ENCODE measurements at regions not wholly inside any gene's neighbourhood (a gene's known extent, or its start where the extent isn't known, plus 50 kb on each side); places are given as distances from the start of the nearest gene placed in this dataset.

DNA sequence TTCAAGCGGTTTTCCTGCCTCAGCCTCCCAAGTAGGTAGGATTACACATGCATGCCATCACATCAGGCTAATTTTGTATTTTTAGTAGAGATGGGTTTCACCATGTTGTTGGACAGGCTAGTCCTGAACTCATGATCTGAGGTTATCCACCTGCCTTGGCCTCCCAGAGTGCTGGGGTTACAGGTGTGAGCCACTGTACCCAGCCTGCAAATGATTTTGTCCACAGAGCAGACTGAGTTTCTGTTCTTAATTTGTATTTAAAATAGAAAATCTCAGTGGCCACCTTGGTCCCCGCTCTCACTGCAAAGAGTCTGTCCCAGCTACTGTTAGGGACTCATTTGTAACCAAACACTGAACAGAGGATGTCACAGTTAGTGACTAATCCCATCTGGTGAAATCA is 415.7 kb upstream of the RBFOX1 start:
- no peak for DNase-seq

DNA sequence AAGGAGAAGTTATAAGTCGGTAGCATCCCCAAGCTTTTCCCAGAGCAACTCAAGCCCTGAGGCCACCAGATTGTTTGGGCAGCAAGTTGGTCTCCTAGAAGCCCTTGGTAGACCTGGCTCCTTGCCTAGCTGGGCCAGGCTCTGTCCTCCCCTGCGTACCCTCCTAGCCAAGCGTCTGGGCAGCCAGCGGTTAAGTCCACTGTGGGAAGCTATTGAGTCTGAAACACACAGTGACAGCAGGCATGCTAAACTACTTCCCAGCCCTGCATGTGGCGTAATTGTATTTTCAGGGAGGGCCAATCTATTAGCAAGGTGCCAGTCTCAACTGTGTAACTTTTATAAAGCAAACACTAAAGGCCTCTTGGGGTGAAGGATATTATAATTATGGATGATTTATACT is 419.1 kb upstream of the RBFOX1 start:
- no peak for DNase-seq

DNA sequence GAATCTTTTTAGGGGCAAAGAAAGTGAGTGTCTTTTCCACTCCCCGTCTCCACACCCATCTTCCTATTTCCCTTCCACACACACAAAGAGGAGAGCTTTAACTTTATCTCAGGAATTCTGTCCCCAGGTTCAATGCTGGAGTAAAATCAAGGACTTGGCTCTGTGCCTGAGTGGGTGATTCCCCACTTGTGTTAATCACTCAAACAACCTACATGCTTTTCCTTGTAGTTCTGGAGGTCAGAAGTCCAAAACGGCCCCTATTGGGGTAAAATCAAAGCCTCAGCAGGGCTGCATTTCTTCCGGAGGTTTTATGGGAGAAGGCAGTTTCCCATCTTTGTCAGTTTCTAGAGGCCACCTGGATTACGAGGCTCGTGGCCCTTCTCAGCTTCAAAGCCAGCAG is 422.3 kb upstream of the RBFOX1 start:
- DNase-seq, result no peak

DNA sequence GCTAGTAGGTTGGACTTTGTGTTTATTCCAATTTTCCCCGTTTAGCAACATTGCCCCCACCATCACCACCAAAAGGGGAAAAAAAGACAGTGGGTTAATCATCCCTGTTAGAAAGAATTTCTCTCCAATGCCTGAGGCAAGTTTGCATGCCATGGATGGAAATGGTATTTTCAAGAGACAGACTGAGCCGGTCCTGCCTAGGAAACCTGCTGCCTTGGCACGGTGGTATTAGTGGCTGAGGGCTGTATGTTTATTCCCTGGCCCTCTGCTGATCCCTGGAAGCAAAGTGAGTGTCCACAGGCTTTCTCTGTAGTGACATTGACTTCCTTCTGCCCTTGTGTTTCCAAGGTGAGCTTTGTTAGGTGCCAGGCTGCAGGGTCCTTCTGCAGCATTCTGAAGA is 427.0 kb upstream of the RBFOX1 start:
- DNase-seq, result no peak

DNA sequence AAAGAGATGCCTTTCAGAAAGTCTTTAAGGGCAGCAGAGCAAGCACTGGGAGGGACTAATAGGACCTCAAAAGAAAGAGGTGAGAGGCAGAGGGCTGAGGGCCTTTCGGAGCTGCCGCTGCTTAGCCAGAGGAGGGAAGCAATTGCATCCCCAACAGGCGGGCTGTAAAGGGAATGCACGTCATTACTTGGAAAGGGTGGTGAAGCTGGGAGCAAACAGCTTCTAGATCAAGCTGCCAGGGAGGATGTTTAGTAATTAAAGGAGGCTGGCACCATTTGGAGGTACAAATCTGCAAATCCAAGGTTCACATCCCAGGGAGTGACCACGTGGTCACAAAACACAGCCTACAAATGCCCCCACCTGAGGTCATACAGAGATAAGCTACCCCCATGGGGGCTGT is 429.0 kb upstream of the RBFOX1 start:
- DNase-seq, result no peak

DNA sequence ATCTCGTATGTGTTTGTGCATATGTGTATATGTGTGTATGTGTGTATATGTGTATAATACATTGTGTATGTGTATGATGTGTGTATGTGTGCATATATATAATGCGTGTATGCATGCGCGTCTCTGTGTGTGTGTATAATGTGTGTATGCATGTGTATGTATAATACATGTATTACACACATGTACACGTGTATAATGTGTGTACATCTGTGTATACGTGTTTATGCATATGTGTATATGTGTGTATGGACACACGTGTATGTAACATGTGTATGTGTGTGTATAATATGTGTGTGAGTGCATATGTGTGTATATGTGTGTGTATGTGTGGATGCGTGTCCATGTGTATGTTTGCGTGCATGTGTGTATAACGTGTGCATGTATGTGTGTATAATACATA is 433.7 kb upstream of the RBFOX1 start:
- no peak for DNase-seq

DNA sequence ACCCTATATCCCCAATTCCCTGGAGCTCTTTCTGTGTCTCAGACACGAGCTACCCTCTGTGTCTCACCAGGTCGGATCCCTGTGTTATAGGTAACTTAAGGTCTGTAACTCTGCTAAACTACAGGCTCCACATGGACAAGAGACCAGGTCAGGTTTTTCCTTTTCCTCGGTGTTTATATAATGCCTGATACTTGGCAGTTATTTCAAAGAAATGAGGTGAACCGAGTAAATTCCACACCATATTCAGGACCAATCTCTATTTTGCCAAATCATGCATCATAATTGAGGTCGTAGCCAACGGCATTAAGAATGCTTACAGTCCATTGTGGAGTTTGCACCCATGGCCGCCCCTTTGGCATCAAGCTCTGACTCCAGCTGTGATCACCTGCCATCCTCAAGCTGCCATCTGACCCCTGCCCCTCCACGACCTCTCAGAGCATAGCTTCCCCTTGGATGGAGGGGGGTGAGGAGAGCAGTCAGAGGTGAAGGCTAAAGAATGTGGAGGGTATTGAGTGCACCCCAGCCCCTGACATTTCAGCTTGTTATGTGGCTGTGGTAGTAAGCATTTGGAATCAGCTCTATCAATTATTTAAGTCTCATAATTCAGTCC is 434.7 kb upstream of the RBFOX1 start:
- DNase-seq, result no peak

DNA sequence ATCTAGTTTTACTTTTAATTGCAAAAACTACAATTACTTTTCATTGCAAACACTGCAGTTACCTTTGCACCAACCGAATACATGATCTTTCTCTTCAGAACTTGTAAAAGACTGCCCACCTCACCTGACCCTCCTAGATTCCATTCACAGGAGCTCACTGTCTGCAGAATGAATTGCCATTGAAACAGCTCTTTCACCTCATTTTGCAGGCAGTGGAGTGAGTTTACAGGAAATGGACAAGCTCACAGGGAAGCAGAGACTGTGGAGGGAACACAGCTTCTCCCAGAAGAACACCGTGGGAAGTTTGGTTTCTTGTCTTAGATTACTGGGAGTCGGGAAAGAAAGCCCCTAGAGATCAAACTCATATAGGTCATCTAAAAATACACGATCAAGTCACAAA is 439.7 kb upstream of the RBFOX1 start:
- DNase-seq, result no peak

DNA sequence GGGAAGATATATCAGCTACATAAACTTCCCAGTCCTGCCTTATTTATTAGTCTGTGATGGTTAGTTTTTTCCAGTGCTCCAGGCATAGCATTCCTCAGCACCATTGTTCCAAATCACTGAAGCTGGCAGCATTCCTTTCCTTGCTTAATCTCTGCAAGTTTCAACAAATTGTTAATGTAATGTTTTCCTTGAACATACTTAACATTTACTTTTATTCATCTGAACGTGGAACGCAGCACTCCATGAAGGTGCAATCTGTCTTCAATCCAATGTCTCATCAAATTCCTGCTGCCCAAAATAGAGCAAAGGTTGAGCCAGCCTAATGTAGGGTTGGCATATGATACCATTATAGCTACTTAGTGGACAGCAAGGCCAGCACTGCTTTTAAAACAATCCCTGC is 441.1 kb upstream of the RBFOX1 start:
- no peak for DNase-seq

DNA sequence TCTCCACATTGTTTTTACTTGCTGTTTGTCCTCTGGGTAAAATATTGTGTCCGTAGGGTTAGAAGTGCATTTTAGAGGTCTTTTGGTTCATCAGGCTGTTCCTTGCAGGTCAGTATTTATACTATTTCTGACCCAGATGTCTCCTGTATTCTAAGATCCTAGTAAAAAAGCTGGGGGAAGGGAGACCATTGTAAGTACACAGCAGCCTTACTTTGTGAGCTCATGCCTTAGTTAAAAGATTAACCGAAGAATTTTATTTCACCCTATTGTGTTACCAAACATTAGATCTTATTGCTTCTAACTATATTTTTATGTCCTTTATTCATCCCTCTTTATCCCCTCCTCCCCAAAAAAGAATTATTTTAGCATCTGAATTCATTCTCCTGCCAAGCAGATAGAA is 444.1 kb upstream of the RBFOX1 start:
- no peak for DNase-seq

DNA sequence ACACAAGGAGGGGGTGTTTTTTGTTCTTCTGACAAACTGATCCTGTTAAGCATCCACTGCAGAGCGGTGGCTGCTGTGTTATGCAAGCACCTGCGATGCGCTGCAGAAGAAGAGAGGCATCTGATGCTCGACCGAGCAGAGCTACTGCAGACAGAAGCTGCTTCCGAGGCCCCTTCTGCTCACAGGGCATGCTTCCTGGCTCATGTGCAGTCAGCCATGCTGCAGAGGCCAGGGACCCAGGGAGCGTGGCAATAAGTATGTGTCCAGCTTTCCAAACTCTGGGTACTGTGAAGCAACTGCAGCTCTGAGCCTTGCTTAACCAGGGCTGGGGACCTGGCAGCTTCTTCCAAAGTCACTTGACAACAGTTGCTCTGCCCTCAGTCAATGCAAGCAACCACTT is 448.6 kb upstream of the RBFOX1 start:
- DNase-seq, result no peak

DNA sequence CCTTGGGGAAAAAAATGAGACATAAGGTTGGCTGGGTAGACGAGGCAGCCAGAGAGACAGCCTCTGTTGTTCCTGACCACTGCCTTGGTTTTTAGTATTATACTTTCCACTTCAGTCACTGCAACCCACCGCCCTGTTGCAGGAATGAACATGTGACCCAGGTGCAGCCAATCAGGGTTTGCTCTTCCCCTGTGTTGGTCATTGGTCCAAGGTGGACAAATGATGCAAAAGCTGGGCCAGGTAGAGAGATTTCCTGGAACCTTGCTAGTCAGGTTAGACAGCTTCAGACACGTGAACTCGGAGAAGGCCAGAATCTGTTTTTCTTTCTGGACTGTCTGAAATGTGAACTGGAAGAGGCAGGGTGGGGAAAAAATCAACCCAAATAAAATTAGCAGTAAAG is 452.4 kb upstream of the RBFOX1 start:
- no peak for DNase-seq

DNA sequence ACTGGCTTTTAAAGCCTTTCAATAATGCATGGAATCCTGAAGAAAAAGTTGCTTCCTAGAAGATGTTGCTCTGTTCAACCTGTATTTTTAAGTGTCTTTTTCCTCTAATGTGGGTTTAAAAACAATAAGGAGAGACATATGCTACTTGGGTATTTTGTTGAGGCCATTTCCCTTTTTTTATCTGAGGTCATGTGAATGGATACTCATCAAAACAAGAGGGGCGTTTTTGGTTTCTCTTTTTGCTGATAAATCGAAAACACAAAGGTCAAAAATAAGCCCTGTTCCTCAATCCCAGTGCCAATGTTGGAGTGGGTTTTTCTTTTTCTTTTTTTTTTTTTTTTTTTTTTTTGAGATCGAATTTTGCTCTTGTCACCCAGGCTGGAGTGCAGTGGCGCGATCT is 468.0 kb upstream of the RBFOX1 start:
- DNase-seq, result no peak

DNA sequence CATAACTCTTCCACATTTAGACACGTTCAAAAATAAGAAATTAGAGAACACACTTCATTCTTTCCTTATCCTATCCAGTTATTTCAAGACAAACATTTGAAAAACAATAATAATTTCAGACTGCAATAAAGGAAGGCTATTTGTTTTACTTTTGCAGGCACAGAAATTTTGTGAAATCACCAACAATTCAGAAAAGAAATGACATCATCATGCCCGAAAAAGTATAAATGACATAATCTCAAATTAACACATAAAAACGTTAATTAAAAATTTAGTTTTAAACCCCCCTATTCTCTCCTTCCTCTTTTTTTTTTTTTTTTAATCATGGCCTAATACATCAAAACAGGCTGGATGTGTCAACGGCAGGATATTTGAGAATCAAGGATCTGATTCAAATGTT is 468.4 kb upstream of the RBFOX1 start:
- no peak for DNase-seq

DNA sequence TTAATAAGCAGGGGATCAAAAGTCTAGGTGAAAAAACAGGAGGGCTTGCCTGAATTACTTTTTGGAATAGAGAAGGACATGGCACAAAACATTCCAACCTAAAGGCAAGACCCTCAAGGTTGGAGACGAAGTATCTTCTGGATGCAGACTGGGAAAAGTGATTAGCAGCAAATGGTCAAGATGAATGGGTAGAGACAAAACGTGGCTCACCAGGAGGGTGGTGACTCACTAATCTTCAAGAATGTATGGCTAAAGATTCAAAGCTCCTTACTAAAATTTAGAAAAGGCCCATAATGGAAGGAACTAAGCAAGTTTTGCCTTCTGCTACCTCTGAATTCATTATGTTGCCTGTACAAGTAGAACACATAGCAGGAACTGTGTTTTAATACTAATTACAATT is 469.5 kb upstream of the RBFOX1 start:
- DNase-seq, result no peak

DNA sequence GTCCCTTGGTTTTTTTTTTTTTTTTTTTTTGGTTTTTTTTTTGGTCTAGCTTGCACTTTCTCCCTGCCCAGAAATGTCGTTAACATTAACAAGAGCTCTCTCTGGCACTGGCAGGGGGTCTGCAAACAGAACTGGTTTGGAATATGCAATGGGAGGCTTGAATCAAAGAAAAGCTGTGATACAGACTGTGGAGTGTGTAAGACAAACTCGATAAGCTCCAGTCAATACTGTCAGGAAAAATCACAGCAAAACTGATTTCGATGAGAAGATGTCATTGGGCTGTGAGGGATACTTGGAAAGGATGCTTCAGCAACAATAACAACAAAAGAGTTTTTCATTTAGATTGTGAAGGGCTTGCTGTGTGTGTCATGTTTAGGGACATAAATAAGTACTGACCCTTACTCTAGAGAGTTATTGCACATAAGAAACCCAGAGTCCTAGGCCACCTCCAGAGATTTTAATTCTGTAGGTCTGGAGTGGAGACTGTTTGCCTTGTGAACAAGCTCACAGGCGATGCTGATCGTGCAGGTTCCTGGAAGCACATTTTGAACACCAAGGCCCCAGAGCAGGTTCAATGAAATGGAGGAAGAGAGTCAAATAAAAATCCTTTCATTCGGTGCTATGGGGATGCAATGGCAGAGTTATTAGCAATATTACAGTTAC is 470.7 kb upstream of the RBFOX1 start:
- no peak for DNase-seq

DNA sequence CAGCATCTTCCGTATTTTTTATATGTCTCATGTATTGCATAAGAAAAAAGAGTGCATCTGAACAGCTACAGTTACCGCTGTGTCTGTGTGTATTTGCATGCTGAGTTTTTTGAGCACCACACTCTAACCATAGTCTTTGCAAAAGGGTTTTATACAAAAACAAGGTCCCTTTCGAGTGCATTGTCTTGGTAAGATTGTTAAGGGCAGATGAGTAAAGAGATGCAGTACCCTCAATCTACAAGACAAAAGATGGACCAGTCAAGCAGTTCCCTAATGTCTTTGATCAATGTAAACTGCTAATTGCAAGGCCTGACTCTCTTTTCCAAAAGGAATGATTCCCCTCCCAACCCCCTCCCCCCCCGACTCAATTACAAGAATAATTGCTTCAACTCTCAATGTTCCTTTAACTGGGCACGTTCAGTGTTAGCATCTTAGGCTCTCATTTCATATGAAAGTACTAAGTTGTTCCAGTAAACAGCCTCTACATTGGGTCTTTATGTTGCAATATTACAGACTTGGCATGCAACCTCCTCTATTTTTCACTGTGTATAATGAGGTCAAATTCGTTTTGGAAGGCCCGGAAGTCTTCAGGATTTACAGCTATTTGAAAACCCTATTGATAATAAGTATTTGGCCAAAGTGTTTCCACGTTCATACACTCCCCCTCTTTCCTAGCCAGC is 471.4 kb upstream of the RBFOX1 start:
- no peak for DNase-seq

DNA sequence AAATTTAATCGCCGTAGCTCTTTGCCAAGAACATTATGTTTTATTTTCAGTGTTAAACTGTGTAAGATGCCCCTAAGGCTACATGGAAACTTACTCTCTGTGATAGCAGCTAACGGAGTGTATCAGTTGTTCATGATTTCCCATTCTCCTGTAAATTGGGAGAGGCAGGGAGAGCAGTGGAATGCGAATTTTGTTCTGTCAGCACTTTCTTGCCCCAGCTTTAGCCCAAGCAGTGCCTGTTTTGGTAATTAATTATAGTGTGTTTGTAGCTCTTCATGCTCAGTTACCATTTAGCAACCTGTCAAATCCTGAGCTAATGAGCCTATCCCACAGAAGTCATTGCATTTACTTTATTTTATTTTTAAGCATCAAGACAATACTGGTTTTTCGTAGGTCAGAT is 475.1 kb upstream of the RBFOX1 start:
- DNase-seq, result no peak

DNA sequence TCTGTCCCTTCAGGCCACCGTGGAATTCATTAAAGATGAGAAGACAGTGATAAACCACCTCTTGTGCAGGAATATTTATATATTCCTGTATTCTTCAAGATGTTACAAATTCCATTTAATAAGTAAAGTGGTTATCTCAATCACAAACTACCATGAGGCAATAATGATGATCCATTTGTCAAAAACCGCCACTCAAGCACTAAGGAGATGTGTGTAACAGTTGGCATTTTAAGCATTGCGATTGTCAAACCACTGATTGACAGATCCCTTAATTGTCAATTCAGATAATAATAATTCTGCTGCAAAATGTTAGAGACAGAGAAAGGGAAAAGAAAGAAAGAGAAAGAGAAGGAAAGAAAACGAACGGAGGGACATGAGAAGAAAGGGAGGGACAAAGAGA is 476.1 kb upstream of the RBFOX1 start:
- no peak for DNase-seq

DNA sequence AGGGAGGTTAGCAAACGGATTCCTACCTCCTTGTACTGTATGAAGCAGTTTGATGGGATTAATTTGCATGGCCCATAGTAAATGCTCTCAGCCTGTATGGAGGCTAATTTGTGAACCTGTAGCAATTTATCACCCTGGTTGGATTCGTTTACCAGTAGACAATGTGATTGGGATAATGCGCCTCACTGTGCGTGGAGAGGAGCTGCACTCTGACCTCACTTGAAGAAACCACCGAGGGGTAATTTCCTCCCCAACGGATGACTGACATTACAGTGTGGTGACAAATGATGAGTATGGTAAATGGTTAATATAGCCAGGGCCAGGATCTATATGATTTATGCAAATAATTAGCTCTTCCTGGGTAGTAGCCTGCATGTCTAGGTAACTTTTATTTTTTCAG is 479.1 kb upstream of the RBFOX1 start:
- DNase-seq, result no peak

DNA sequence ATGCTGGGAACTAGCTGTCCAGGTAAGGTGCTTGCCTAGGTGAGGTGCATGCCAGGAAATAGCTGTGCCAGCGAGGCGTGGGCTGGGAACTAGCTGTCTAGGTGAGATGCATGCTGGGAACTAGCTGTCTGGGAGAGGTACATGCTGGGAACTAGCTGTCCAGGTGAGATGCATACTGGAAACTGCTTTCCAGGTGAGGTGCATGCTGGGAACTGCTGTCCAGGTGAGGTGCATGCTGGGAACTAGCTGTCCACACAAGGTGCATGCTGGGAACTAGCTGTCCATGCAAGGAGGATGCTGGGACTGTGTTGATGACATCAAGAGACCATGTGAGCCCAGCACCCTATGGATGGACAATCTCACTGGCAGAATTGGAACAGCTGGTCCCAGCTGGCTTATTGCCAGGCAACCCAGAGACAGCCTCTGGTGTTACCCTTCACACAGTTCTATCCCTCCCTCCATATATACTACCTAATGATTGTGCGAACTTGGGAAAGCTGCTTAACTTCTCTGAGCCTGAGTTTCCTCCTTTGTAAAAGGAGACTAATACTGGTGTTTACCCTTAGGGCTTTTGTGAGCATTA is 479.9 kb upstream of the RBFOX1 start:
- no peak for DNase-seq

DNA sequence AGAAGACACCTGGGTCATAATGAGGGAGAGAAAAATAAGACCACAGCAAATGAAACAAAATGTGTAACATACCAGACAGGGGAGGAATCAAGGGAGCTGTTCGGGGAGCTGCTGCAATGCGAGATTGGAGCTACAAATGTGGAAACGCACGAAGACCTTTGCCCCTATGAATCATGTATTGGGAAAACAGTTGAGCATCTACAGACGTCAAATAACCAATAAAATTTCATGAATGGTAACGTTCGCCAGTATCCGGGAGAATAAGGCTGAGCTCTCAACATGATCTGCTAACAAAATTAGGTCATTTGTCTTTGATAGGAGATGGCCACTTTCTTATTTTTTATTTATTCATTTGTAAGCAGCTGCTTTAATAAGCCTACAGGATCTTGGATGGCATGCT is 486.2 kb upstream of the RBFOX1 start:
- no peak for DNase-seq

DNA sequence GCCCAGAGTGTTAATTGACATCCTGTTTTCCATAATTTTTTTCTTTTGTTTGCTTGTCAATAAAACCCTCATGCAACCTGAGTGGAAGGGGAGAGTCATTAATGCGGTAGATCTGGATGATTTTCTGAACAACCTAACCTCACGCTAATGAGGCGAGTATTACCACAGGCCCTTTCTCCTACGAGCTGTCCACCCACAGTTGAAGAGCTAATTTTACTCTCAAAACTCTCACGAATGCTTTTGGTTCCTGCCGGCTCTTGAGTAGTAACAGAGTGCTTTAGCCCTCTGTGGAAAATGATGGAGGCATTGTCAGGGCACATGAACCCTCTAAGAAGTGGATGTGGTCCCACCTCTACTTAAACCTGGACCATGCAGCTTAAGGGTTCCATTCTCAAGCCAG is 491.3 kb upstream of the RBFOX1 start:
- no peak for DNase-seq

DNA sequence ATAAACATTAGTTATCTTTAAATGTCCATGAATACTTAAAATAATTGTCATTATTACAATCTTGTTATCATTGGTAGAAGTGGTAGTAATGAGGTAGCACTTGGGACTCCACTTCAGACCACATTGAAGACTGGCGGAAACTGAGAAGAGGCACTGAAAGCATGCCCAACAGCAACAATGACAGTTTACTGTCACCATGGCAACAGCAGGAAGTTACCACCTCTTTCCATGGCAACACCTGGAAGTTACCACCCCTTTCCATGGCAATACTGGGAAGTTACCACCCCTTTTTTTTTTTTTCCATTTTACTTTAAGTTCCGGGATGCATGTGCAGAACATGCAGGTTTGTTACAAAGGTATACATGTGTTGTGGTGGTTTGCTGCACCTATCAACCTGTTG is 494.9 kb upstream of the RBFOX1 start:
- no peak for DNase-seq

DNA sequence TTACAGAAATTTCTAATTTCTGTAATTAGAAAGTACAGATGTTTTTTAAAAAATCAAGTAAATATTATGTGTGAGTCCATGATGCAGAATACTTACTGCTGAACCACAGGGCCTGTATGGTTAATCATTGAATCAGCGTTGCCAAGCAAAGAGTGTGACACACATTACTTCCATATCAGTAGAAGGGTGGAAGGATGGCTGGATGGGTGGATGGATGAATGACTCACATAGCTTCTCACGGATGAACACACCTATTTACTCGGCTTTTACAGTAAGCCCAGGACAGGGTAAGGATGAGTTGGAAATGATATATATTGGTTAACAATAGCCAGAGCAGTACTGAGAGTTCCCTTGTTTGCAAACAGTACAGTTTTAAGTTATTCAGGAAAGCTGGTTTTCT is 495.9 kb upstream of the RBFOX1 start:
- DNase-seq, result no peak

Data from stimulated activated CD4-positive, alpha-beta T cell treated with anti-CD3 and anti-CD28 coated beads, Interleukin-4, amount 100 ng/mL, for 24 hours (primary cell).